Skeletal muscle tissue (tissue), 3 donors: ENCODE measurements at regions not wholly inside any gene's neighbourhood (a gene's known extent, or its start where the extent isn't known, plus 50 kb on each side); places are given as distances from the start of the nearest gene placed in this dataset.

Experiments
- H3K27ac ChIP-seq: one replicate; pipeline ENCODE4 v1.7.0; 2013; ENCODE audit warnings: mild to moderate bottlenecking, low read depth, low read length, inconsistent platforms
- H3K27me3 ChIP-seq, 3 donors: one replicate each; pipeline ENCODE4 v1.7.0; 2013; ENCODE audit warnings: low read length in 3 of 3; ENCODE audit not compliant: control insufficient read depth in 3 of 3, insufficient read depth in 3 of 3
- H3K36me3 ChIP-seq, 3 donors: one replicate each; pipeline ENCODE4 v1.7.0; 2013; ENCODE audit warnings: low read length in 3 of 3; ENCODE audit not compliant: control insufficient read depth in 3 of 3, insufficient read depth in 3 of 3
- H3K4me1 ChIP-seq, 3 donors: one replicate each; pipeline ENCODE4 v1.7.0; 2013; ENCODE audit warnings: low read length in 3 of 3, mild to moderate bottlenecking in 3 of 3; ENCODE audit not compliant: control insufficient read depth in 3 of 3, insufficient read depth in 3 of 3
- H3K4me3 ChIP-seq, 3 donors: one replicate each; pipeline ENCODE4 v1.7.0; 2013; ENCODE audit warnings: low read length in 3 of 3
- H3K9ac ChIP-seq, 3 donors: one replicate each; pipeline ENCODE4 v1.7.0; 2013; ENCODE audit warnings: low read length in 3 of 3, mild to moderate bottlenecking in 3 of 3, moderate library complexity in 2 of 3, low read depth in 1 of 3
- H3K9me3 ChIP-seq, 3 donors: one replicate each; pipeline ENCODE4 v1.7.0; 2013; ENCODE audit warnings: low read length in 3 of 3; ENCODE audit not compliant: control insufficient read depth in 3 of 3
- donor health status: Osteomylitis.

GRCh38 chr13:73792796-73793195 lies 341.4 kb downstream of the KLF12 start:
- no peak overlapping the region for H3K4me3 ChIP-seq
- H3K36me3 ChIP-seq = no peaks in the 10 kb centered on the region
- H3K27me3 ChIP-seq = no peaks in the 10 kb centered on the region
- H3K4me1 ChIP-seq = no peaks in the 10 kb centered on the region
- no peaks in the 10 kb centered on the region for H3K9me3 ChIP-seq
- no peak overlapping the region for H3K27ac ChIP-seq
- H3K9ac ChIP-seq = no peak overlapping the region

GRCh38 chr13:73782450-73783449 lies 351.5 kb downstream of the KLF12 start:
- no peaks in the 10 kb centered on the region for H3K27me3 ChIP-seq
- H3K4me1 ChIP-seq = peaks cover 0 to 6% (median 0%) of the 10 kb centered on the region in 3 donors
- no peak overlapping the region for H3K27ac ChIP-seq
- H3K36me3 ChIP-seq = no peaks in the 10 kb centered on the region
- H3K4me3 ChIP-seq = no peak overlapping the region
- H3K9ac ChIP-seq = no peak overlapping the region
- H3K9me3 ChIP-seq = no peaks in the 10 kb centered on the region

GRCh38 chr13:73781384-73781783 lies 352.8 kb downstream of the KLF12 start:
- Histone ChIP-seq H3K4me1 (peaks cover 2 to 8% (median 7%) of the 10 kb centered on the region in 3 donors), H3K9me3 (no peaks in the 10 kb centered on the region), H3K4me3 (no peak overlapping the region), H3K9ac (no peak overlapping the region), H3K27ac (no peak overlapping the region), H3K36me3 (no peaks in the 10 kb centered on the region), H3K27me3 (no peaks in the 10 kb centered on the region)

GRCh38 chr13:73779881-73780280 lies 354.3 kb downstream of the KLF12 start:
- Histone ChIP-seq H3K4me3 (no peak overlapping the region), H3K9me3 (no peaks in the 10 kb centered on the region), H3K4me1 (peaks cover 7 to 14% (median 10%) of the 10 kb centered on the region in 3 donors), H3K9ac (no peak overlapping the region), H3K36me3 (no peaks in the 10 kb centered on the region), H3K27ac (no peak overlapping the region), H3K27me3 (no peaks in the 10 kb centered on the region)

GRCh38 chr13:73778242-73778864 lies 355.9 kb downstream of the KLF12 start:
- no peak overlapping the region for H3K9ac ChIP-seq
- H3K27ac ChIP-seq = peak overlapping the region; percentile 41
- H3K27me3 ChIP-seq = no peaks in the 10 kb centered on the region
- no peaks in the 10 kb centered on the region for H3K36me3 ChIP-seq
- H3K4me1 ChIP-seq = peaks cover 10 to 14% (median 10%) of the 10 kb centered on the region in 3 donors
- H3K9me3 ChIP-seq = no peaks in the 10 kb centered on the region
- no peak overlapping the region for H3K4me3 ChIP-seq

- Histone ChIP-seq H3K4me3 (no peak overlapping the region), H3K36me3 (no peaks in the 10 kb centered on the region), H3K27ac (no peak overlapping the region), H3K9me3 (no peaks in the 10 kb centered on the region), H3K4me1 (peaks cover 10 to 14% (median 10%) of the 10 kb centered on the region in 3 donors), H3K9ac (no peak overlapping the region), H3K27me3 (no peaks in the 10 kb centered on the region)
These were observed 357.1 kb downstream of the KLF12 start for GRCh38 chr13:73777134-73777533.

GRCh38 chr13:73776151-73776785 lies 357.9 kb downstream of the KLF12 start:
- Histone ChIP-seq H3K4me1 (peaks cover 10 to 14% (median 10%) of the 10 kb centered on the region in 3 donors), H3K27ac (no peak overlapping the region), H3K9ac (no peak overlapping the region), H3K9me3 (no peaks in the 10 kb centered on the region), H3K4me3 (peak overlapping the region in 1 of 3 donors; percentile 10), H3K27me3 (no peaks in the 10 kb centered on the region), H3K36me3 (no peaks in the 10 kb centered on the region)

GRCh38 chr13:73773168-73773549 lies 361.0 kb downstream of the KLF12 start:
- Histone ChIP-seq H3K36me3 (no peaks in the 10 kb centered on the region), H3K27ac (no peak overlapping the region), H3K9ac (no peak overlapping the region), H3K4me1 (peaks cover 10 to 17% (median 10%) of the 10 kb centered on the region in 3 donors), H3K27me3 (no peaks in the 10 kb centered on the region), H3K9me3 (no peaks in the 10 kb centered on the region), H3K4me3 (no peak overlapping the region)

- Histone ChIP-seq H3K36me3 (no peaks in the 10 kb centered on the region), H3K4me1 (peaks cover 13 to 22% (median 15%) of the 10 kb centered on the region in 3 donors), H3K9ac (no peak overlapping the region), H3K4me3 (no peak overlapping the region), H3K9me3 (no peaks in the 10 kb centered on the region), H3K27me3 (no peaks in the 10 kb centered on the region), H3K27ac (no peak overlapping the region)
These were observed 361.6 kb downstream of the KLF12 start for GRCh38 chr13:73772449-73773167.
